ENCODE measurements at regions not wholly inside any gene's neighbourhood (a gene's known extent, or its start where the extent isn't known, plus 50 kb on each side); places are given as distances from the start of the nearest gene placed in this dataset.
"Not testable (repeated sequence)": the region's sequence is repeated elsewhere in the genome, so short reads cannot be mapped to it uniquely, and the experiment has no call there.

DNA sequence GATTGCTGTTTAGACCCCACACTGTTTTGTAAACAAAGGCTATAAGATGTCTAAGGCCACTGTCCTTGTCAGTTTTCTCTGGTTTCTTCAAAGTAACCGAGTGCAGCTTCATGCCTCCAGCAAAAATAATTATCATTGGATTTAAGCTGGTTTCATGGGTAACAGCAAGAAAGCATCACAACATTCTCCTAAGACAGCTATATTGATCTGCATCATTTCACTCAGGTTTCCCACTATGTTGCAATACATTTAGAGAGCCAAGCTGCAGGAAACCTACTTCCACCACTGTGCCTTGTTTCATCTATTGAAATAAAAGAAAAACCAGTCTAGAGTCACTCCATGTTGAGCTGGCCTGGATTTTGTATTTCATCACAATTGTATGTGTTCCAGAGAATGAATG, 351.4 kb downstream of the OXSM start:
- DNase-seq (ENCODE audit: low read depth in 2 of 2) = no peak

DNA sequence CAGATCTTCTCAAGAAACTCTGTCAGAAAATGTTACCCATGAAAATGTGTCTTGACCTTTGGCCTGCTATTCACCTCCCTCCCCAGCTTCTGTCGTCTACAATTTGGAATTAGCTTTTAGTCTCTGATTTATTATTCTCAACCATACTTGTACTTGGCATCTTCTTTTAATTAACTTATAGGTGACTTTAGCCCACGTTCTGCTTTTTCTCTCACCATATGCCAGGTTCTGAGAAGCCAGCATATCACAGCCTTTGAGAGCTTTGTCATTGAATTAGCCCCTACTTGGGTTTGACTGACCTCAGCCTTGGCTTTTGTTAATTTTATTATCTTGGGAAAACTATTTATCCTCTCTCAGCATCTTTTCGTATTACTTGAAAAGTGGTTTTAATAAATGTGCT, 355.9 kb downstream of the OXSM start:
- DNase-seq (ENCODE audit: low read depth in 2 of 2) = no peak

- not testable (repeated sequence) for DNase-seq (ENCODE audit: low read depth in 2 of 2)
Measured at GRCh38 chr3:26157428-26157827, 367.5 kb downstream of the OXSM start.

DNA sequence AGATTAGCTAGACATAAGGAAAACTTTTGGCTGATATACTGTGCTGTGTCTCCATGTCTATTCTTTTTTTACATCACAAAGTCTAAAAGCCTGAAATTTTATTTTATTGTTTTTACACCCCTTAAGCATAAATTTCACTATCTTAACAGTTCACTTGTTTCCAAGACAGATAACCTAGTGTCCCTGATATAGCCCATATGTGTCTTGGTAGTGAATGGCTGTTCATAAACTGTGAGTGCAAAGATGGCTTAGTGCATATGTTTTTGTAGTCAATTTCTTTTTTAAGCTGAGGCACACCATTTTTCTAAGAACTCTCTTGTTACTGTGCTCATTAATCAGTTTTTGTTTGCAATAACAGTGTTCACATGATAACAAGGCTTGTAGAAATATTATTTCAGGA, 381.1 kb downstream of the OXSM start:
- no peak for DNase-seq (ENCODE audit: low read depth in 2 of 2)

GRCh38 chr3:26191556-26191955, 401.7 kb downstream of the OXSM start:
- no peak for DNase-seq (ENCODE audit: low read depth in 2 of 2)

GRCh38 chr3:26193558-26193957, 403.7 kb downstream of the OXSM start:
- no peak for DNase-seq (ENCODE audit: low read depth in 2 of 2)

DNA sequence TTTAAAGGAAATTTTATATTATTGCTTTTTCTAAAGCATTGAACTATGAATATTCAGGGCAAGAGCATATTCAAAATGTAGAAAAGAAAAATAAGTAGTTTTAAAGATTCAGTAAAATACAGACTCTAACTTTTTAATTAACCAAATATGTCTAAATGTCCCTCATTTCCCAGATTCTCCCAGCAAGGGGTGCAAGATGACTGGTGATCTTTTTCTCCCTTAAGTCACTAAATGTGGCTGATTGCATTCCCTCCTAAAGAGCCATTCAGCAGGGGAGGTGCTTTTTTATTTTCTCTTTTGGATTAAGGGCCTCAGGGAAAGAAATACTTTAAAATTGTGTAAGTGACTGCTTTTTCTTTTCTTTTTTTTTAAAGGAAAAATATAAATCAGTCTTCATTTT, 406.9 kb downstream of the OXSM start:
- DNase-seq (ENCODE audit: low read depth in 2 of 2) = no peak

DNA sequence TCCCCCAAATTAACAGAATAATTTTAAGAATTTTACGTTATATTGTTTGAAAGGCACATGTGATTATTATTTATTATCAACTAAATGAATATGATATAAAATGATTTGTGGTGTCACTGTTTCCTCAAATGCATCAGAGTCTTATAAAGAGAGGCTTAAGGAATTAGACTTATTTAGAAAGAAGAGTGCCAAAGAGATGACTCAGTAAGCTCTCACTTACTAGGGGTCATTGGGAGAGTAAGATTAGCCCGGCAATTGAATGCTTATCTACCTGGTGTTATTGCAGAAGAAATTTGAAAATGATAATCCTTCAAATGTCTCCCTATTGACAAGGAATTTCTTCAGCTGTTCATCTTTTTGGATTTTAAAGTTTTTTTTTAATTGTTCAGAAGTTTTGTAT, 408.7 kb downstream of the OXSM start:
- DNase-seq (ENCODE audit: low read depth in 2 of 2) = no peak

- no peak for DNase-seq (ENCODE audit: low read depth in 2 of 2)
Measured at GRCh38 chr3:26202169-26202568, 412.3 kb downstream of the OXSM start.

- no peak for DNase-seq (ENCODE audit: low read depth in 2 of 2)
Measured at GRCh38 chr3:26205475-26205874, 415.6 kb downstream of the OXSM start.

DNA sequence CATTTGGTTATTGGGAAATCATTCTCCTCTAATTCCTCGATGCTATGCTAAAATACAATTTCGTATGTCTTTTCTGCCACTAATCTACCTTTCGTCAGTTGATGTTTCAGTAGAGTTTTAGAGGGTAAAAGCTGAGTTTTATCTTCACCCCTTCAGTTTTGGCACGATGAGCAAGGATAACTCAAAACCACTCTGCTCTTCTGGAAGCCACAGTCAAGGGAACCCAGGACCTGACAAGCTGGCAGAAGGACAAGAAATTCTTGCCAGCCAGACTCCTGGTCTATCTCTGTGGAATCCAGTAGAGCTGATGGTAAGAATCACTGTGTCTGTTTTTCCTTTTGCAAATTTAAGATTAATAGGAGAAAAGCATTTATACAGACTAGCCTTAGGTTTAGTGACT, 414.4 kb upstream of the LRRC3B start:
- DNase-seq (ENCODE audit: low read depth in 2 of 2) = no peak

DNA sequence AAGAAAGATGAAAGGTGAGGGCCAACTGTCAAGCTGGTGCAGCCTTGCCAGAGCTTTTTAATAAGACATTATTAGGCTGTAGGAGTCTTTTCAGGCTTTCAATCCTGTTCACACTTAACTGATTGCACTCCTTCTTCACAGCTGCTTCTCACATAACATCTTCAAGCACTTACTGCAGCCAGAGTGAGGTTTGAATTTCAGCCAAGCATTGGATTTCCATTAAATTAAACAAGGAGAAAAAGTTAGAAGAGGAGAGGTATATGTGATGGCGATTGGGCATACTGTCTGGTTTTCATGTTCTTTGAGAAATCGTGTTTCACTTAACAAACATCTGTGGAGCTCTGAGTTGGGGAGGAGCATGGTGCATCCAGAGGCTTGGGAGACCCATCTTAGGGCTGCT, 392.8 kb upstream of the LRRC3B start:
- no peak for DNase-seq (ENCODE audit: low read depth in 2 of 2)

- DNase-seq (ENCODE audit: low read depth in 2 of 2) = no peak
Measured at GRCh38 chr3:26233374-26233773, 389.2 kb upstream of the LRRC3B start.

GRCh38 chr3:26236531-26236930, 386.0 kb upstream of the LRRC3B start:
- DNase-seq (ENCODE audit: low read depth in 2 of 2) = no peak

GRCh38 chr3:26237036-26237682, 385.4 kb upstream of the LRRC3B start:
- no peak for DNase-seq (ENCODE audit: low read depth in 2 of 2)

GRCh38 chr3:26244586-26244985, 378.0 kb upstream of the LRRC3B start:
- DNase-seq (ENCODE audit: low read depth in 2 of 2) = not testable (repeated sequence)

DNA sequence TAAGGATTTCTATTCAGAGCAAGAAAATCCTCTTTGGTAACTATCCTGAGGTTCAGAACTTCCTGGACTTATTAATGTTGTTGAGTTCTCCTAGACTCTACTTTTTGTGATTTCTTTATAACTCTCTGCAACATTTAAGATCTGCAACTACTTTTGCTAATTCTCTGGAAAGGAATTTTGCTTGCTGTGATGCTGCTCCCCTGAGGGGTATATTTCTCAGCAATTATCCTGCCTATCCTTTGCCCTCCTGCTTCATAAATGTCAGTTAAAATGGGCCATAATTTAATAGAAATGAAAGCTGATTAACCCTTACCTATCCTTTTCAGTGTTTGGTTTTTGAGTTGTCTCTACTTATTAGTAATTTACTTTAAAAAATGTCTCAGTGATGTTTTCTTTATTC, 377.3 kb upstream of the LRRC3B start:
- no peak for DNase-seq (ENCODE audit: low read depth in 2 of 2)

- DNase-seq (ENCODE audit: low read depth in 2 of 2) = no peak
Measured at GRCh38 chr3:26246901-26247300, 375.7 kb upstream of the LRRC3B start.

GRCh38 chr3:26247712-26248111, 374.9 kb upstream of the LRRC3B start:
- DNase-seq (ENCODE audit: low read depth in 2 of 2) = no peak

DNA sequence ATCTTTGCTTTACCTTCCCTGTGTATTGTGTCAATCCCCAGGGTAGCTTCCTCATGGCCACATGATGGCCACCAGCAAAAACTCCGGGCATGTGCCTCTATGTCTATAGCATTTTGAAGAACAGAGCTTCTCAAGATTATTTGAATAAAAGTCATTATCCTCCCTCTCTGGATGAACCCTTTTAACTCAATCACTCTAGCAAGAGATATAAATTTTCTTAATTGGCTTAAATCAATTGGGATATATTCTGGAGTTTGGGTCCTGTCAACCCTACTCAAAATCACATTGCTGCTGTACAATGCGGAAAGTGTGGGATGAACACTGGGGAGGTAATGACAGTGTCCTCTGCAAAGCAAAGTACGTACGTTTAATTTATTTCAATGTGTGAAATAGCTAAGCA, 370.6 kb upstream of the LRRC3B start:
- no peak for DNase-seq (ENCODE audit: low read depth in 2 of 2)

- DNase-seq (ENCODE audit: low read depth in 2 of 2) = no peak
Measured at GRCh38 chr3:26256224-26256623, 366.3 kb upstream of the LRRC3B start.

DNA sequence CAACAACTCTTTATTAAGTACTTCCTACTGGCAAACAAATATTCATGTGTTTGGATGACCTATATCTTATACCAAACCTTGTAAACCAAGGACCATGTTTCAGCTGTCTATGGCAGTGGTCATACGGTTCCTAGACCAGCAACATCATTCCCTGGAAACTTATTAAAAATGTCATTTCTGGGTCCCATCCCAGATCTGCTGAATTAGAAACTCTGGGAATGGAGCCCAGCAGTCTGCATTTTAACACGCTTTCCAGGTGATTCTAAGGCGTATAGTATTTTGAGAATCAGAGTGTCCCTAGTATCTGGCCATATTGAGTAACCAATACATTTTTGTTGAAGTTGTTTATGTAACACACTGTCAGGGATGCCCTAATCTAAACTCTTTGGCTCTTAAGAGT, 363.4 kb upstream of the LRRC3B start:
- DNase-seq (ENCODE audit: low read depth in 2 of 2) = no peak

DNA sequence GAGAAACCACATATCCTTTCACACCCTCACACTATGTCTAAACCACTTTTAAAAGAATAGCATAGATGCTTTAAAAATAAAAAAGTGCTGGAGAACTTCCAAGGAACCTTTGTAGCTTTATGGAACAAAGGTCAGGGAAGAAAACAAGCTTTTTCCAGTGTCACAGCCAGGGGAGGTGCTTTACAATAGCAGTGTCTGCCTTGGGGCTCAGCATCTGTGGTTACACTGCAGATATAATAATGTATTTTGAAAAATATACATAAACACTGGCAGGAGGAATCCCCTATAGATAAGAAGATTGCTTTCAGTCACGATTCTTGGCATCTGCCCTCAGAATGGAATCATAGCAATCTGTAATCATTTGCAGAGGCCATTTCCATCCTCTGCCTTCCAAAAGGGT, 362.4 kb upstream of the LRRC3B start:
- no peak for DNase-seq (ENCODE audit: low read depth in 2 of 2)

GRCh38 chr3:26264708-26265107, 357.9 kb upstream of the LRRC3B start:
- DNase-seq (ENCODE audit: low read depth in 2 of 2) = no peak

Data from stimulated activated CD4-positive, alpha-beta T cell treated with anti-CD3 and anti-CD28 coated beads, Interleukin-15, amount 100 ng/mL, for 48 hours (primary cell).